K562 (cell line): ENCODE measurements at regions not wholly inside any gene's neighbourhood (a gene's known extent, or its start where the extent isn't known, plus 50 kb on each side); places are given as distances from the start of the nearest gene placed in this dataset.

Source experiments
- BRD4 ChIP-seq: fragments of 200-600 bp; sonication (generic); IDR thresholded peaks from 2 replicates; pipeline ENCODE4 v1.6.1; 2017; ENCODE audit warnings: inconsistent platforms
- CTCF ChIP-seq, 3 experiments: IDR thresholded peaks in 2 of 3; conservative IDR thresholded peaks in 1 of 3; 2 replicates each; pipeline ENCODE4 v1.5.1; 2011 to 2012; ENCODE audit warnings: low read length in 3 of 3, mild to moderate bottlenecking in 3 of 3, control low read depth in 2 of 3, improper control_type of control experiment in 1 of 3, inconsistent platforms in 1 of 3, low read depth in 1 of 3, mixed read lengths in 1 of 3, moderate library complexity in 1 of 3; ENCODE audit not compliant: insufficient read depth in 2 of 3
- HDAC6 ChIP-seq: IDR thresholded peaks from 2 replicates; pipeline ENCODE4 v1.6.1; 2012; ENCODE audit warnings: low read depth, mild to moderate bottlenecking, control low read depth, inconsistent platforms, low read length, moderate library complexity
- MXI1 ChIP-seq: IDR thresholded peaks from 2 replicates; pipeline ENCODE4 v1.6.1; 2011; ENCODE audit warnings: low read depth, mild to moderate bottlenecking, improper control_type of control experiment, low read length
- POLR2A ChIP-seq: fragments of 450-650 bp; conservative IDR thresholded peaks from 2 replicates; pipeline ENCODE4 v1.6.1; 2016
- RBM25 ChIP-seq: fragments of 200-400 bp; formaldehyde crosslinking; IDR thresholded peaks from 2 replicates; pipeline ENCODE4 v1.6.1; 2018; ENCODE audit warnings: low read length, low read depth, moderate library complexity; ENCODE audit not compliant: severe bottlenecking
- TAF7 ChIP-seq: fragments of 450-650 bp; IDR thresholded peaks from 2 replicates; pipeline ENCODE4 v1.6.1; 2016; ENCODE audit warnings: missing genetic modification characterization, missing compliant biosample characterization
- TRIM25 ChIP-seq: fragments of 450-650 bp; IDR thresholded peaks from 2 replicates; pipeline ENCODE4 v1.7.0; 2016; ENCODE audit warnings: borderline replicate concordance
- ZKSCAN1 ChIP-seq: fragments of 150-350 bp; IDR thresholded peaks from 2 replicates; pipeline ENCODE4 v1.6.1; 2016; ENCODE audit warnings: low read depth, low read length
- TF ChIP-seq, protein P1 (sequence below): fragments of 250-450 bp; sonication (Bioruptor Pico); IDR thresholded peaks from 2 replicates; pipeline ENCODE4 v1.8.0; 2022; ENCODE audit warnings: moderate library complexity, mild to moderate bottlenecking, inconsistent platforms
- TF ChIP-seq, protein P2 (sequence below), 2 experiments: fragments of 450-650 bp; formaldehyde crosslinking in 1 of 2; IDR thresholded peaks; 2 replicates each; pipeline versions ENCODE4 v1.4.0 to v1.6.1; 2014 to 2020; ENCODE audit warnings: mild to moderate bottlenecking in 2 of 2, borderline replicate concordance in 1 of 2, low read depth in 1 of 2

DNA sequence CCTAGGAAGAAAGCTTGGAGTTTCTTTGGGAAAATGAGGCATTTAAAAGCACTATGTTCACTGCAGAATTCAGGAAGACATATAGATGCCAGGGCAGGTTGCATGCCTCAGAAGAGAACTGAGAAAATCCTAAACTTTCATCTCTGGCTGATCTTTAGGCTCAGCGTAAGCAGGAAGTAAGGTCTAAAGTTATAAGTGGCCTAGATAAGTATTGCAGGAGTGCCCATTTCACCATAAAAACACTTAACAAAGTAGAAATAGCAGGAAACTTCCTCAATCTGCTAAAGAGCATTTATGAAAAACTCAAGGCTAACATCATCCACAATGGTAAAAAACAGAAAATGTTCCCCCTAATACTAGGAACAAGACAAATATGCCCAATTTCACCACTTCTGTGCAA, 320.3 kb downstream of the BMP2 start:
- TF ChIP-seq, protein P1, sequence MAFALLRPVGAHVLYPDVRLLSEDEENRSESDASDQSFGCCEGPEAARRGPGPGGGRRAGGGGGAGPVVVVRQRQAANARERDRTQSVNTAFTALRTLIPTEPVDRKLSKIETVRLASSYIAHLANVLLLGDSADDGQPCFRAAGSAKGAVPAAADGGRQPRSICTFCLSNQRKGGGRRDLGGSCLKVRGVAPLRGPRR (CRISPR knock-in tag): no peak
- TF ChIP-seq CTCF (IDR thresholded peaks at IDR 0.05 in 2 of 3, conservative IDR thresholded peaks at IDR 0.05 in 1 of 3; ENCODE audit: insufficient read depth in 2 of 3, low read depth in 1 of 3, low read length in 3 of 3) (no peak), HDAC6 (no peak), TAF7 (tag) (no peak), TRIM25 (no peak), ZKSCAN1 (no peak), BRD4 (no peak), POLR2A (no peak), RBM25 (no peak), MXI1 (no peak)
- TF ChIP-seq, protein P2, sequence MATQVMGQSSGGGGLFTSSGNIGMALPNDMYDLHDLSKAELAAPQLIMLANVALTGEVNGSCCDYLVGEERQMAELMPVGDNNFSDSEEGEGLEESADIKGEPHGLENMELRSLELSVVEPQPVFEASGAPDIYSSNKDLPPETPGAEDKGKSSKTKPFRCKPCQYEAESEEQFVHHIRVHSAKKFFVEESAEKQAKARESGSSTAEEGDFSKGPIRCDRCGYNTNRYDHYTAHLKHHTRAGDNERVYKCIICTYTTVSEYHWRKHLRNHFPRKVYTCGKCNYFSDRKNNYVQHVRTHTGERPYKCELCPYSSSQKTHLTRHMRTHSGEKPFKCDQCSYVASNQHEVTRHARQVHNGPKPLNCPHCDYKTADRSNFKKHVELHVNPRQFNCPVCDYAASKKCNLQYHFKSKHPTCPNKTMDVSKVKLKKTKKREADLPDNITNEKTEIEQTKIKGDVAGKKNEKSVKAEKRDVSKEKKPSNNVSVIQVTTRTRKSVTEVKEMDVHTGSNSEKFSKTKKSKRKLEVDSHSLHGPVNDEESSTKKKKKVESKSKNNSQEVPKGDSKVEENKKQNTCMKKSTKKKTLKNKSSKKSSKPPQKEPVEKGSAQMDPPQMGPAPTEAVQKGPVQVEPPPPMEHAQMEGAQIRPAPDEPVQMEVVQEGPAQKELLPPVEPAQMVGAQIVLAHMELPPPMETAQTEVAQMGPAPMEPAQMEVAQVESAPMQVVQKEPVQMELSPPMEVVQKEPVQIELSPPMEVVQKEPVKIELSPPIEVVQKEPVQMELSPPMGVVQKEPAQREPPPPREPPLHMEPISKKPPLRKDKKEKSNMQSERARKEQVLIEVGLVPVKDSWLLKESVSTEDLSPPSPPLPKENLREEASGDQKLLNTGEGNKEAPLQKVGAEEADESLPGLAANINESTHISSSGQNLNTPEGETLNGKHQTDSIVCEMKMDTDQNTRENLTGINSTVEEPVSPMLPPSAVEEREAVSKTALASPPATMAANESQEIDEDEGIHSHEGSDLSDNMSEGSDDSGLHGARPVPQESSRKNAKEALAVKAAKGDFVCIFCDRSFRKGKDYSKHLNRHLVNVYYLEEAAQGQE (IDR thresholded peaks at IDR 0.05; ENCODE audit: borderline replicate concordance): no peak
- TF ChIP-seq, protein P2 (CRISPR knock-in tag; IDR thresholded peaks at IDR 0.05; ENCODE audit: low read depth): no peak
